HepG2 (cell line): ENCODE measurements at regions not wholly inside any gene's neighbourhood (a gene's known extent, or its start where the extent isn't known, plus 50 kb on each side); places are given as distances from the start of the nearest gene placed in this dataset.

Source experiments
- ATAC-seq: fragments of 200-7000 bp; cut with Tn5 transposase; 3 replicates; pipeline ENCODE4 v1.9.1; 2020; ENCODE audit warnings: mild to moderate bottlenecking, moderate library complexity
- BruUV-seq: library from RNA; stranded (reverse); fragments of 400-500 nt; replicated peaks from 2 replicates; lab custom pipeline; 2021; lab: Mats Ljungman, UMichigan
- CTCF ChIA-PET: fragments of 300-600 bp; formaldehyde crosslinking; extraction: SDS; loops from one replicate; lab custom pipeline; 2021; ENCODE audit warnings: low total read pairs, inconsistent platforms, low intra/inter-chr PET ratio; lab: Yijun Ruan, JAX
- POLR2A ChIA-PET: fragments of 350-600 bp; sonication (Branson Sonifier 250); formaldehyde crosslinking; loops from one replicate; lab custom pipeline; 2020; ENCODE audit warnings: antibody characterized with exemption, inconsistent platforms; lab: Yijun Ruan, JAX
- DNase-seq: peaks from one replicate; pipeline ENCODE4 v3.0.0-alpha.2; 2015; ENCODE audit warnings: low spot score
- FAIRE-seq: peaks from 3 replicates; lab custom pipeline; 2011; peaks lifted over from hg19 to GRCh38; lab: Jason Lieb, UNC
- H2AFZ ChIP-seq: one replicate; pipeline ENCODE4 v1.6.1; 2011; ENCODE audit warnings: low read length, inconsistent platforms
- H3K27ac ChIP-seq: fragments of 300-600 bp; 3 replicates; pipeline ENCODE4 v1.8.0; 2011; ENCODE audit warnings: mixed run types, mild to moderate bottlenecking, mixed read lengths, low read length, inconsistent platforms; ENCODE audit not compliant: insufficient read depth; ENCODE audit errors: extremely low read length
- H3K27me3 ChIP-seq, 2 experiments: fragments of 200-600 bp in 1 of 2; 2 replicates in 1 of 2; 3 replicates in 1 of 2; pipeline versions ENCODE4 v1.6.0 to v1.8.0; 2011; ENCODE audit warnings: low read length in 2 of 2, mild to moderate bottlenecking in 2 of 2, moderate library complexity in 2 of 2, inconsistent platforms in 1 of 2; ENCODE audit not compliant: insufficient read depth in 2 of 2, control insufficient read depth in 1 of 2
- H3K36me3 ChIP-seq, 2 experiments: fragments of 200-600 bp in 1 of 2; replicated peaks in 1 of 2; 2 replicates in 1 of 2; 3 replicates in 1 of 2; pipeline versions ENCODE4 v1.5.1 to v1.8.0; 2011; ENCODE audit warnings: low read length in 2 of 2, inconsistent platforms in 1 of 2; ENCODE audit not compliant: insufficient read depth in 2 of 2, control insufficient read depth in 1 of 2
- H3K4me1 ChIP-seq: 2 replicates; pipeline ENCODE4 v1.5.1; 2012; ENCODE audit warnings: low read length, inconsistent platforms; ENCODE audit not compliant: insufficient read depth
- H3K4me2 ChIP-seq: 2 replicates; pipeline ENCODE4 v1.6.0; 2011; ENCODE audit warnings: low read depth, low read length, inconsistent platforms
- H3K4me3 ChIP-seq, 3 experiments: fragments of 200-600 bp in 1 of 3; sonication (generic), shearing (Covaris generic) in 1 of 3; replicated peaks in 1 of 3; 2 replicates each; pipeline ENCODE4 v1.5.1; 2011 to 2016; ENCODE audit warnings: low read length in 3 of 3, inconsistent platforms in 2 of 3, low read depth in 2 of 3, mild to moderate bottlenecking in 2 of 3, control low read depth in 1 of 3, mixed read lengths in 1 of 3; ENCODE audit not compliant: insufficient read depth in 1 of 3
- H3K79me2 ChIP-seq: one replicate; pipeline ENCODE4 v1.6.1; 2011; ENCODE audit warnings: low read length, inconsistent platforms; ENCODE audit not compliant: insufficient read depth
- H3K9ac ChIP-seq: 2 replicates; pipeline ENCODE4 v1.6.0; 2011; ENCODE audit warnings: mild to moderate bottlenecking, low read depth, low read length, inconsistent platforms; ENCODE audit not compliant: insufficient read depth
- H3K9me3 ChIP-seq: 2 replicates; pipeline ENCODE4 v1.5.1; 2012; ENCODE audit warnings: mild to moderate bottlenecking, low read length
- H4K20me1 ChIP-seq: 2 replicates; pipeline ENCODE4 v1.6.0; 2011; ENCODE audit warnings: inconsistent platforms, mild to moderate bottlenecking, low read length, moderate library complexity; ENCODE audit not compliant: insufficient read depth
- MNT ChIP-seq: fragments of 450-650 bp; IDR thresholded peaks from 2 replicates; pipeline ENCODE4 v1.6.1; 2016
- NFAT5 ChIP-seq: sonication (generic); formaldehyde crosslinking; IDR thresholded peaks from 2 replicates; pipeline ENCODE4 v1.4.0; 2020; ENCODE audit warnings: missing genetic modification reagents
- ZSCAN22 ChIP-seq: sonication (generic); formaldehyde crosslinking; IDR thresholded peaks from 2 replicates; pipeline ENCODE4 v1.4.0; 2020; ENCODE audit warnings: mild to moderate bottlenecking, missing genetic modification reagents
- WGBS: methylation state at CpG from one replicate; pipeline ENCODE4 v1.1.6; 2017; ENCODE audit warnings: low lambda C conversion rate; 5-methylcytosine and 5-hydroxymethylcytosine counted together
- in situ Hi-C: cut with HindIII; loops from 2 replicates; pipeline ENCODE4 v1.10.0; 2017; ENCODE audit warnings: low pct_unique_long_range_greater_than_20kb; ENCODE audit not compliant: extremely low pct_ligation_motif_present
- intact Hi-C: fragments of 100-400 bp; cut with micrococcal nuclease; formaldehyde crosslinking; loops from one replicate; pipeline ENCODE4 v1.10.0; 2022; ENCODE audit not compliant: unreplicated experiment
- TF ChIP-seq, protein P1 (sequence below): sonication (generic); formaldehyde crosslinking; IDR thresholded peaks from 2 replicates; pipeline ENCODE4 v1.8.0; 2022; ENCODE audit warnings: mild to moderate bottlenecking, missing genetic modification reagents, borderline replicate concordance

GRCh38 chr3:13937131-13937530 lies 57.3 kb upstream of the WNT7A start:
- BruUV-seq, result no TSS peak
- intact Hi-C loops, result no loop called here

More at GRCh38 chr3:13937131-13937530, 57.3 kb upstream of the WNT7A start:
- H3K79me2 ChIP-seq, result no peaks in the 10 kb centered on the region
- FAIRE-seq (no peak), ATAC-seq (no peak), DNase-seq (no peak)
- no peak overlapping the region for H2AFZ ChIP-seq
- H4K20me1 ChIP-seq, result no peaks in the 10 kb centered on the region
- H3K4me1 ChIP-seq, result no peaks in the 10 kb centered on the region
- ChIA-PET CTCF (no interaction called here), POLR2A (no interaction called here)
- H3K4me3 ChIP-seq, result no peak overlapping the region
- H3K9me3 ChIP-seq, result no peaks in the 10 kb centered on the region
- H3K27me3 ChIP-seq, result peaks cover 0 to 27% of the 10 kb centered on the region in 2 experiments; a peak in 2 of 5 replicates
- no peak overlapping the region for H3K4me2 ChIP-seq
- in situ Hi-C loops, result no loop called here
- H3K9ac ChIP-seq, result no peak overlapping the region
- TF ChIP-seq MNT, result no peak
- no peak for TF ChIP-seq NFAT5
- TF ChIP-seq, protein P1, sequence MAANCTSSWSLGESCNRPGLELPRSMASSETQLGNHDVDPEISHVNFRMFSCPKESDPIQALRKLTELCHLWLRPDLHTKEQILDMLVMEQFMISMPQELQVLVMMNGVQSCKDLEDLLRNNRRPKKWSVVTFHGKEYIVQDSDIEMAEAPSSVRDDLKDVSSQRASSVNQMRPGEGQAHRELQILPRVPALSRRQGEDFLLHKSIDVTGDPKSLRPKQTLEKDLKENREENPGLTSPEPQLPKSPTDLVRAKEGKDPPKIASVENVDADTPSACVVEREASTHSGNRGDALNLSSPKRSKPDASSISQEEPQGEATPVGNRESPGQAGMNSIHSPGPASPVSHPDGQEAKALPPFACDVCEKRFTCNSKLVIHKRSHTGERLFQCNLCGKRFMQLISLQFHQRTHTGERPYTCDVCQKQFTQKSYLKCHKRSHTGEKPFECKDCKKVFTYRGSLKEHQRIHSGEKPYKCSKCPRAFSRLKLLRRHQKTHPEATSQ (CRISPR knock-in tag), result no peak
- TF ChIP-seq ZSCAN22 (CRISPR knock-in tag), result no peak
- no peak overlapping the region for H3K27ac ChIP-seq
- WGBS, result 46% methylated on average over 5 of the region's 5 CpGs
- no peaks in the 10 kb centered on the region for H3K36me3 ChIP-seq
